ENCODE measurements at regions not wholly inside any gene's neighbourhood (a gene's known extent, or its start where the extent isn't known, plus 50 kb on each side); places are given as distances from the start of the nearest gene placed in this dataset.
A peak's percentile ranks its signal among the peaks of the same experiment; 100 is the strongest.

DNA sequence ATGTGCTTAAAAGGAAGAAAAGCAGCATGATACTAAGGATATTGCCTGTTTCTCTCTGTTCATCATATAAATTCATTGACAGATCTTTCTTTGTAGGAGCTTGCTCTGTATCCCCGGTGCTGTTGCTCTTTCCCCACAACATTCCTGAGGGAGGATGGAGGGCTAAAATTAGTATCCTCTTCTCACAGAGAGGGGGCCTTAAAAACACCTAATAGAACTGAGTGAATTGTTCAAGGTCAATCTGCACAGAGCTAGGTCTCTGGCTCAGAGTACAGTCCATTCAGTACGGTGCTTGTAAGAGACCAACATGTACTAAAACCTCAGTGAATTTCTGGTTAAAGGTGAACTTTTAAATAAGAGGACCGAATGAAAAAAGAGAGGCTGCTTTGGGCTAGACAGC is 88.7 kb downstream of the PALM2AKAP2 start:
- in situ Hi-C loops (cut with HindIII; ENCODE audit: low pct_ligation_motif_present, low sequenced_read_pairs), result no loop called here
- Histone ChIP-seq H3K27ac (no peak overlapping the region), H3K36me3 (replicated peaks) (peaks cover 2% of the 10 kb centered on the region), H3K4me3 (ENCODE audit: low read depth, low read length) (no peak overlapping the region), H3K27me3 (replicated peaks) (no peaks in the 10 kb centered on the region)
- no peak for DNase-seq
- TF ChIP-seq, protein P1, sequence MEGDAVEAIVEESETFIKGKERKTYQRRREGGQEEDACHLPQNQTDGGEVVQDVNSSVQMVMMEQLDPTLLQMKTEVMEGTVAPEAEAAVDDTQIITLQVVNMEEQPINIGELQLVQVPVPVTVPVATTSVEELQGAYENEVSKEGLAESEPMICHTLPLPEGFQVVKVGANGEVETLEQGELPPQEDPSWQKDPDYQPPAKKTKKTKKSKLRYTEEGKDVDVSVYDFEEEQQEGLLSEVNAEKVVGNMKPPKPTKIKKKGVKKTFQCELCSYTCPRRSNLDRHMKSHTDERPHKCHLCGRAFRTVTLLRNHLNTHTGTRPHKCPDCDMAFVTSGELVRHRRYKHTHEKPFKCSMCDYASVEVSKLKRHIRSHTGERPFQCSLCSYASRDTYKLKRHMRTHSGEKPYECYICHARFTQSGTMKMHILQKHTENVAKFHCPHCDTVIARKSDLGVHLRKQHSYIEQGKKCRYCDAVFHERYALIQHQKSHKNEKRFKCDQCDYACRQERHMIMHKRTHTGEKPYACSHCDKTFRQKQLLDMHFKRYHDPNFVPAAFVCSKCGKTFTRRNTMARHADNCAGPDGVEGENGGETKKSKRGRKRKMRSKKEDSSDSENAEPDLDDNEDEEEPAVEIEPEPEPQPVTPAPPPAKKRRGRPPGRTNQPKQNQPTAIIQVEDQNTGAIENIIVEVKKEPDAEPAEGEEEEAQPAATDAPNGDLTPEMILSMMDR (IDR thresholded peaks at IDR 0.05; ENCODE audit: low read depth, low read length, missing control alignments), result no peak

DNA sequence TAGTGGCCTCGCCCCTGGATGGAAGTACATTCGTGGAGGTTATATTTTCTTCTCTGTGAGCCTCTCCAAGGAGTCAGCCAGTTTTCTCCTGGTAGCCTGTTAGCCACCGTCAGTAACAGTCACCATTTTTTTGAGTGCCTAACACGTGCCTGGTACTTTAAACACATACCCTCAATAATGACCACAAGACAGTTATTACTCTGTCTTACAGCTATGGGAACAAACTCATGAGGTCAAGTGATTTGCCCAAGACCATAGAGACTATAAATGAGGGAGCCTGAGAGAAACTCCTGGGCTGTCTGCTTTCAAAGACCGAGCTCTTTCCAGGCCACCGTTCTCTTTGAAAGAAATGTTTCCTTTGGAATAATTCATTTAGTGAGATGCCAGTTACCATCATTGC is 90.4 kb downstream of the PALM2AKAP2 start:
- peaks cover 2% of the 10 kb centered on the region for H3K36me3 ChIP-seq (replicated peaks)
- H3K27ac ChIP-seq, result no peak overlapping the region
- no peak for DNase-seq
- TF ChIP-seq, protein P1 (IDR thresholded peaks at IDR 0.05; ENCODE audit: low read depth, low read length, missing control alignments), result no peak
- no peaks in the 10 kb centered on the region for H3K27me3 ChIP-seq (replicated peaks)
- H3K4me3 ChIP-seq (ENCODE audit: low read depth, low read length), result no peak overlapping the region
- in situ Hi-C loops (cut with HindIII; ENCODE audit: low pct_ligation_motif_present, low sequenced_read_pairs), result no loop called here

DNA sequence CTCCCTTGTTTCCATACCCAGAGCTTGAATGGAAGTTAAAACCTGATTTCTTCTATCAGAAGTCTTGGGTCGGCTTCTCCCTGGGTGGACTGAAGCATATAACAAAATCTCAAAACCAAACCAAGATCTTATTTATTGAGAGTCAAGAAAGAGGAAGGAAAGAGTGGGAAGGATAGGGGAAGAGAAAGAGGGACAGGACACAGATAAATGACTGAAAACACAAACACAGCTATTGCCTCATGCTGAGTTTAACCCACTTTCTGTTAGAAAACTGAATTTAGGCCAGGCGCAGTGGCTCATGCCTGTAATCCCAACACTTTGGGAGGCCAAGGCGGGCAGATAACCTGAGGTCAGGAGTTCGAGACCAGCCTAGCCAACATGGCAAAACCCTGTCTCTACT is 92.9 kb downstream of the PALM2AKAP2 start:
- TF ChIP-seq, protein P1 (IDR thresholded peaks at IDR 0.05; ENCODE audit: low read depth, low read length, missing control alignments), result no peak
- no peak overlapping the region for H3K27ac ChIP-seq
- no peaks in the 10 kb centered on the region for H3K27me3 ChIP-seq (replicated peaks)
- in situ Hi-C loops (cut with HindIII; ENCODE audit: low pct_ligation_motif_present, low sequenced_read_pairs), result no loop called here
- H3K36me3 ChIP-seq (replicated peaks), result peaks cover 2% of the 10 kb centered on the region
- no peak overlapping the region for H3K4me3 ChIP-seq (ENCODE audit: low read depth, low read length)
- DNase-seq, result no peak

DNA sequence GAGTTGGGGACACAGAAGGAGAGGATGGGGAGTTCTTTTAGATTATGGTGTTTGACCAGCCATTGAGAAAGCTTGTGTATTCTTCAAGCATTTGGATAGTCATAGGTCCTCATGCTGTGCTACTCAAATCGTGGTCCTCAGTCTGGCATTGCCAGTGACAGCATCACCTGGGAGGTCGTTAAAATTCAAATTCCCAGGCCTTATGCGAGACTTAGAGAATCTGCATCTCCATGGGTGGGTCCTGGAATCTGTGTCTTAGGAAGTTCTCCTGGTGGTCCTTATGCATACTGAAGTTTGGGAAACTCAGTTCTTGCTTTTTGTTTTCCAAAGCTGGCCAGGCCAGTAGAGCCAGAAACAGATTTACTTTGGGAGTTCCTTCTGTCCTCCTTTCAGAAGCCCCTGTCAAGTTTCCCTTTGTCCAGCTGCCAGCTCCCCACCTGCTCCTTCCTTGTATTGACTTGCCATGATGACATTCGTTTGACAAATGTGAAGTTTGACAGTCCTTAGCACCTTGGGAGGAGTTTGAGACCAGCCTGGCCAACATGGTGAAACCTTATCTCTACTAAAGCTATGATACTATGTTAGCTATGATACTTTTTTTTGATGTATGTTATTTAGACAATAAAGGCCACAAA is 95.6 kb downstream of the PALM2AKAP2 start:
- H3K4me3 ChIP-seq (ENCODE audit: low read depth, low read length), result no peak overlapping the region
- no peak for DNase-seq
- H3K27ac ChIP-seq, result no peak overlapping the region
- no peaks in the 10 kb centered on the region for H3K27me3 ChIP-seq (replicated peaks)
- in situ Hi-C loops (cut with HindIII; ENCODE audit: low pct_ligation_motif_present, low sequenced_read_pairs), result no loop called here
- H3K36me3 ChIP-seq (replicated peaks), result no peaks in the 10 kb centered on the region
- TF ChIP-seq, protein P1 (IDR thresholded peaks at IDR 0.05; ENCODE audit: low read depth, low read length, missing control alignments), result no peak

DNA sequence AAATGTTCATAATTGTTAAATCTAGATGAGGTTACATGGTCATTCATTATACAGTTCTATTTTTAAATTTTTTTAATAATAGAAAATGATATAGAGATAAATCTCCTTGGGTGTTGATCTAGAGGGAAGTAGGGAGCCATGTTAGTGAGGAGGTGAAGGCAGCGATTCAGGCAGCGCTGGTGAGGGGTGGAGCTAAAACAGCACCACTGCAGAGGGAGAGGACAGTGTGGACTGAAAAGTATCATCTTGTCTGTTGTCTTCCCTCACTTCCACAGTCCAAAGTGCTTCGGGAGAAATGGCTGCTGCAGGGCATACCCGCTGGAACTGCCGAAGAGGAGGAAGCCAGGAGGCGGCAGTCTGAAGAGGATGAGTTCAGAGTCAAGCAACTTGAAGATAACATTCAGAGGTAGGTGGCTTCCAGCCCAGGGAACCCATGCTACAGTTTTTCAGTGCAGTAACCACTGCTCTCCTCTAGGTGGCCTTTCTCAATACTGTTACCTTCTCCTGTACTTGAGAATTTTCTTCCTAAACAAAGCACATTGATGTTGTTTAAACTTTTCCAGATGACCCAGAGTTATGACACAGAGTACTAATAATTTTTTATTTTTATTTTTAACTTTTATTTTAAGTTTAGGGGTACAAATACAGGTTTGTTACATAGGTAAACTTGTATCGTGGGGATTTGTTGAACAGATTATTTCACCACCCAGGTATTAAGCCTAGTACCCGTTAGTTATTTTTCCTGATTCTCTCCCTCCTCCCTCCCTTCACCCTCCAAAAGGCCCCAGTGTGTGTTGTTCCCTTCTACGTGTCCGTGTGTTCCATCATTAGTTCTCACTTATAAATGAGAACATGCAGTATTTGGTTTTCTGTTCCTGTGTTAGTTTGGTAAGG is 100.5 kb downstream of the PALM2AKAP2 start:
- DNase-seq, result peak; percentile 64
- H3K27ac ChIP-seq, result no peak overlapping the region
- H3K36me3 ChIP-seq (replicated peaks), result no peaks in the 10 kb centered on the region
- H3K4me3 ChIP-seq (ENCODE audit: low read depth, low read length), result no peak overlapping the region
- H3K27me3 ChIP-seq (replicated peaks), result no peaks in the 10 kb centered on the region
- in situ Hi-C loops (cut with HindIII; ENCODE audit: low pct_ligation_motif_present, low sequenced_read_pairs), result no loop called here
- TF ChIP-seq, protein P1 (IDR thresholded peaks at IDR 0.05; ENCODE audit: low read depth, low read length, missing control alignments), result peak; percentile 81
